ENCODE measurements at regions not wholly inside any gene's neighbourhood (a gene's known extent, or its start where the extent isn't known, plus 50 kb on each side); places are given as distances from the start of the nearest gene placed in this dataset.

DNA sequence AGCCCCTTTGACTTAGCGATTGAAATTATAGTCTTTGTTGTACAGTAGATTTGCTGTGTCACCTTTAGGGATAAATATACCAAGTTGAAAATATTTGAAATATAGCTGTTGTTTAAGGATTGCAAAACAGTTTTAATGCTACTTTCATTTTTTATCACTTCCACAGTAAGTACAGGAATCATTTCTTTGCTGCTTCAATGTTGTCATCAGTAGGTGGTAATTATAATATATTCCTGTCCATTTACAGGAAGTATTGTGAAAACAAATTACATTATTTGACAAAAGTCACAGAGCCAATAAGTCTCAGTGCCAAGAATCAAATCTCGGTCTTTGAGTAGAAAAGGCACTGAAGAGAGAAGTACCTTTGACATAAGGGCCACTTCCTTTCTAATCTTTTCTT, 342.6 kb upstream of the RGS6 start:
- no peak for TF ChIP-seq EZH2phosphoT487 (conservative IDR thresholded peaks at IDR 0.05; ENCODE audit: low read length)
- TF ChIP-seq, protein P1, sequence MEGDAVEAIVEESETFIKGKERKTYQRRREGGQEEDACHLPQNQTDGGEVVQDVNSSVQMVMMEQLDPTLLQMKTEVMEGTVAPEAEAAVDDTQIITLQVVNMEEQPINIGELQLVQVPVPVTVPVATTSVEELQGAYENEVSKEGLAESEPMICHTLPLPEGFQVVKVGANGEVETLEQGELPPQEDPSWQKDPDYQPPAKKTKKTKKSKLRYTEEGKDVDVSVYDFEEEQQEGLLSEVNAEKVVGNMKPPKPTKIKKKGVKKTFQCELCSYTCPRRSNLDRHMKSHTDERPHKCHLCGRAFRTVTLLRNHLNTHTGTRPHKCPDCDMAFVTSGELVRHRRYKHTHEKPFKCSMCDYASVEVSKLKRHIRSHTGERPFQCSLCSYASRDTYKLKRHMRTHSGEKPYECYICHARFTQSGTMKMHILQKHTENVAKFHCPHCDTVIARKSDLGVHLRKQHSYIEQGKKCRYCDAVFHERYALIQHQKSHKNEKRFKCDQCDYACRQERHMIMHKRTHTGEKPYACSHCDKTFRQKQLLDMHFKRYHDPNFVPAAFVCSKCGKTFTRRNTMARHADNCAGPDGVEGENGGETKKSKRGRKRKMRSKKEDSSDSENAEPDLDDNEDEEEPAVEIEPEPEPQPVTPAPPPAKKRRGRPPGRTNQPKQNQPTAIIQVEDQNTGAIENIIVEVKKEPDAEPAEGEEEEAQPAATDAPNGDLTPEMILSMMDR (IDR thresholded peaks at IDR 0.05; ENCODE audit: insufficient read depth, low read length, poor library complexity, severe bottlenecking) = no peak

Data from SU-DHL-6 (cell line).